WI38 (cell line): ENCODE measurements at regions not wholly inside any gene's neighbourhood (a gene's known extent, or its start where the extent isn't known, plus 50 kb on each side); places are given as distances from the start of the nearest gene placed in this dataset.

Experiments
- H3K4me3 ChIP-seq: 2 replicates; pipeline ENCODE4 v1.5.1; 2011; ENCODE audit warnings: low read depth, mild to moderate bottlenecking, control low read depth, low read length
- TF ChIP-seq, protein P1 (sequence below): IDR thresholded peaks from 2 replicates; pipeline ENCODE4 v1.5.1; 2012; ENCODE audit warnings: low read depth, mild to moderate bottlenecking, control low read depth, low read length

DNA sequence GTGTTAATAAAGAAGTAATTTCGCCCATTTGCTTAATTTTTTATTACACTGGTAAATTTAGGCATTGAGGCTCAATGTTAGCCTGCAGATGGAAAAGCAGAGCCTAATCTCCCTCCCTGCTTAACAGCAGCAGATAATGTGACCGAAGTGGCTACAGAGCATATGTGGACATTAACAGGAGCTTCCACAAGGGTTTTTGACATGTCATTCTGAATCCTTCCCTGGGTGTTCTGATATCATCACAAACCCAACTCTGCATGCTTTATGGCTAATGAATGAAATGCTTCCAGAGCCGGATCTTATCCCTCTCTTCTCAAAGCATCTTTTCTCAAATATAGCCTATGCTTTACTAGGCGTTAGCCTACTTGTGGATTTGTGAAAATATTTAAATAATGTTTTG, 208.6 kb downstream of the CAAP1 start:
- no peak overlapping the region for H3K4me3 ChIP-seq
- TF ChIP-seq, protein P1, sequence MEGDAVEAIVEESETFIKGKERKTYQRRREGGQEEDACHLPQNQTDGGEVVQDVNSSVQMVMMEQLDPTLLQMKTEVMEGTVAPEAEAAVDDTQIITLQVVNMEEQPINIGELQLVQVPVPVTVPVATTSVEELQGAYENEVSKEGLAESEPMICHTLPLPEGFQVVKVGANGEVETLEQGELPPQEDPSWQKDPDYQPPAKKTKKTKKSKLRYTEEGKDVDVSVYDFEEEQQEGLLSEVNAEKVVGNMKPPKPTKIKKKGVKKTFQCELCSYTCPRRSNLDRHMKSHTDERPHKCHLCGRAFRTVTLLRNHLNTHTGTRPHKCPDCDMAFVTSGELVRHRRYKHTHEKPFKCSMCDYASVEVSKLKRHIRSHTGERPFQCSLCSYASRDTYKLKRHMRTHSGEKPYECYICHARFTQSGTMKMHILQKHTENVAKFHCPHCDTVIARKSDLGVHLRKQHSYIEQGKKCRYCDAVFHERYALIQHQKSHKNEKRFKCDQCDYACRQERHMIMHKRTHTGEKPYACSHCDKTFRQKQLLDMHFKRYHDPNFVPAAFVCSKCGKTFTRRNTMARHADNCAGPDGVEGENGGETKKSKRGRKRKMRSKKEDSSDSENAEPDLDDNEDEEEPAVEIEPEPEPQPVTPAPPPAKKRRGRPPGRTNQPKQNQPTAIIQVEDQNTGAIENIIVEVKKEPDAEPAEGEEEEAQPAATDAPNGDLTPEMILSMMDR = no peak

DNA sequence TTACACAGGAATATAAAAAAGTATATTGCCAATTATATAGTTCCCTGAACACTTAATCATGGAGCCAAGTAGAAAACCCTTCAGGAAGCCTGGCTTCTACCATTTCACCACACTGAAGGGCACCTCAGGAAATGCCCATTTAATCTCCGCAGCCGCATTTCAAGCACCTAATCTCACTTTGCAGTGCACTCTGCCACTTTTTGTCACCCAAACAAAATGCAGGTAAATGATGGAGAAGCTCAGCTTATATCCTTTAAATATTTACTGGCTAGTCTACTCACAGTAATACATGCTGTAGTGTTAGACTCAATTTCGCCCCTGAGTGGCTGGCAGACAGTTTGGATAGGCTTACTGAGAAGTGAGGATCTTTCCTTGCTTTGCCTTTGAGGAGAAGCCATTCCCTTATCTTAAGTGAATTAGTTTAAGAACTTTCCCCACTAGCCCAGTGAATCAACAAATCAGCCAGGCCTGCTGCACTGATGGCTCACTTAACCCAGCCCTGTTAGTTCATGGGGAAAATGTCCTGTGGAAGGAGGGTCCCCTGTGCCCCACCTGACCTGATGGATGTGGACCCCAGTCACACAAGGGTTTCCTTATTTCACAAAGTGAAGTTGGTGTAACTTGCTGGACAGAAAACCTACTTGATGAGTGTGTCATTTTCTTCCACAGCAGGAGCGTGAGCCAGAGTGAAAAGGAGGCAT, 209.7 kb downstream of the CAAP1 start:
- TF ChIP-seq, protein P1 = no peak
- H3K4me3 ChIP-seq = no peak overlapping the region

DNA sequence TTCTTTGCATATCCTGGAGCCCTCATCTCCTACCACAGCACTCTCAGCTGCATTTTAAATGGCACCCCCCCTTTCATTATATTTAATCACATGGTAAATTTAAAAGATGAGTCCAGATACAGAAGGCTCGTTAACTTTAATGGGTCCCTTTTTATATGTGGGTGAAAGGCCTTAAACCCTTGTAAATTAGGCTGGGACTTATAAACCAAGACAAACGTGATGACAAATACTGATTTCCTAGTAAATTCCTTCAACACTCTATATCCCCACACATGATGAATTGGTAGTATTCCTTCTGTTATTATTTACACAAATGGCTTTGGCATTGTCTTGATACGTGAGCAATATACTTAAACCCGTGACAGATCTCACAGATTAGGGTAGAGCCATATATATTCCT, 210.6 kb downstream of the CAAP1 start:
- TF ChIP-seq, protein P1 = no peak
- no peak overlapping the region for H3K4me3 ChIP-seq

DNA sequence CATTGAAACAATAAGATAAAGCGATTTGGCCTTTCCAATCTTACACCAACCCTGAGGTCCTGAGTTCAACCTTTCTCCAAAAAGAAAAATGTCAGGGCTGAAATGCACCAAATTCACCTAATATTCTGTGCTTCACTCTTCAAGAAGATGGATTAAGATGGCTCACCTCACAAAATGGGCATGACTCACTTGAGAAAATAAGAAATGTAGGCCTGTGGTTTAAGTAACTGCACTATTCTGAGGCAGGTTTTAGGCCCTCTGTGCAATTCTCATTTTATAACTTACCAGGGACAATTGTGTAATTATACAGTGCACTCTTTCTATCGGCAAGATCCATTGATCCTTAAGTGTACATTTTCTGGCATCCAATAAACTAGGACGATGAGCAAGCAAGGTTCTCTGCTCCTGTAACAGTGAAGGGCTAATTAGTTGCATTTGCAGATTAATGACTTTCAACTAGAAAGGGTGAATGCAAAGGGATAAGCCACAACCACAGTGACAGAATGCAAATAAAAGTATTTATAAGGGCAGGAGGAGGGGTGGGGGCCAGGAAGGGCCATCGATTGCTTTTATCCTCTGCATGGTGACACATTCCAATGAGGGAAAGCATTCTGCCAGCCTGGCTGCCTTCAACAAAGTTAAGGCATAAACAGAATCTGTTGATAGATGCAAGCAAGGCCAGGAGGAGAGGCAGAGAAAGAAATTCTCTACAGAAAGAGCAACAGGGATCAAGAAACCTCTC, 214.5 kb downstream of the CAAP1 start:
- TF ChIP-seq, protein P1 = no peak
- no peak overlapping the region for H3K4me3 ChIP-seq

DNA sequence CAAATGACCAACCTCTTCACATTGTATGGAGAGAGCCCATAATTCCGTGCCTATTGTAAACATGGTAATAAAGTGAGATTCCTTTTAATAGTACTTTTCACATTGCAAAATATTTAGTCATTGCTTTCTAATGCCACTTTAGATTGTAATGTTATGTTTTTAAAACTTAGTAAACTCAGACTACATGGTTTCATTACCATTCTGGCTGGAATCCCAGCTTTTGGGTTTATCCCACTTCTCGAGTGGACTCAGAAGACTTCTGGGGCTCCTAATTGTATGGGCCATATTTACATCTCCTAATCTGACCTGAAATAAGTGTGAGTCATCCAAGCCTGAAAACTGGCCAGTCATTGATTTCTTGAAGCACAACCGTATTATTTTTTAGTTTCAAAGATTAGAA, 217.6 kb downstream of the CAAP1 start:
- TF ChIP-seq, protein P1 = no peak
- no peak overlapping the region for H3K4me3 ChIP-seq

DNA sequence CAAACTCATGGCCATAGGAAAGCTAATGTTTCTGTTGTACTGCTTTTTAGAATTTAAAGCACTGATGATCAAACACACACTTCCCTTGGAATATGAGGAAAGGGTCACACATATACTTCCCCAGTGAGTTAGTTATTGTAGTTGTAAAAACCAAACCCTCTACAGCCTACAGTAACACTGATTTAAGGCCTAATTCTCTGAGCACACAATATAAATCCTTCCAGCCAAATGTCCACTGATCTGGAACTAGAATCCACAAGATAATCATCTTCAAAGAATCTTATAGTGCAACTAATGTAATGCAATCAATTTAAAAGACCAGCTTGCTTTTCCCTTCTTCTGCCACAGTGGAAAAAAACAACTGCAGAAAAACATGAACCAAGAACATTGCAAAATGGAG, 219.3 kb downstream of the CAAP1 start:
- TF ChIP-seq, protein P1 = no peak
- no peak overlapping the region for H3K4me3 ChIP-seq
